Spleen (tissue), 11 donors: ENCODE measurements at regions not wholly inside any gene's neighbourhood (a gene's known extent, or its start where the extent isn't known, plus 50 kb on each side); places are given as distances from the start of the nearest gene placed in this dataset.

Source experiments
- DNase-seq: peaks from one replicate; pipeline ENCODE4 v3.0.0-alpha.2; 2020
- H3K27ac ChIP-seq, 8 donors: fragments of 200-600 bp; sonication (generic) in 7 of 8; 1 replicate in 4 of 8; 2 replicates in 4 of 8; pipeline versions ENCODE4 v1.5.0 to v1.8.0; 2016 to 2021; ENCODE audit warnings: inconsistent platforms in 4 of 8, mild to moderate bottlenecking in 4 of 8, moderate library complexity in 1 of 8
- H3K27me3 ChIP-seq, 7 donors: fragments of 200-600 bp; sonication (generic) in 6 of 7; replicated peaks in 1 of 7; 1 replicate in 4 of 7; 2 replicates in 3 of 7; pipeline versions ENCODE4 v1.5.0 to v1.8.0; 2016 to 2021; ENCODE audit warnings: inconsistent platforms in 3 of 7, mild to moderate bottlenecking in 1 of 7
- H3K36me3 ChIP-seq, 6 donors: fragments of 200-600 bp; sonication (generic) in 5 of 6; 1 replicate in 4 of 6; 2 replicates in 2 of 6; pipeline versions ENCODE4 v1.5.0 to v1.8.0; 2016 to 2021; ENCODE audit warnings: inconsistent platforms in 2 of 6
- H3K4me1 ChIP-seq, 6 donors: fragments of 200-600 bp; sonication (generic) in 5 of 6; 1 replicate in 3 of 6; 2 replicates in 3 of 6; pipeline versions ENCODE4 v1.5.0 to v1.8.0; 2016 to 2021; ENCODE audit warnings: inconsistent platforms in 3 of 6
- H3K4me3 ChIP-seq, 8 donors: fragments of 200-600 bp; sonication (generic) in 7 of 8; 1 replicate in 4 of 8; 2 replicates in 4 of 8; pipeline versions ENCODE4 v1.5.0 to v1.8.0; 2016 to 2021; ENCODE audit warnings: inconsistent platforms in 4 of 8, mild to moderate bottlenecking in 4 of 8, moderate library complexity in 2 of 8
- H3K9me3 ChIP-seq, 8 donors: fragments of 200-600 bp; sonication (generic) in 7 of 8; 1 replicate in 4 of 8; 2 replicates in 4 of 8; pipeline versions ENCODE4 v1.5.0 to v1.8.0; 2016 to 2021; ENCODE audit warnings: inconsistent platforms in 4 of 8
- POLR2A ChIP-seq, 3 donors: fragments of 450-650 bp; IDR thresholded peaks; one replicate each; pipeline ENCODE4 v1.5.1; 2017; ENCODE audit warnings: antibody characterized with exemption in 3 of 3, mild to moderate bottlenecking in 1 of 3
- POLR2AphosphoS5 ChIP-seq, 3 donors: sonication (generic); formaldehyde crosslinking; IDR thresholded peaks; one replicate each; pipeline ENCODE4 v1.5.1; 2017; ENCODE audit warnings: antibody characterized with exemption in 3 of 3
- WGBS, 5 donors: extraction: QIAGEN DNeasy Blood & Tissue Kit in 3 of 5; methylation state at CpG; one replicate each; pipeline versions ENCODE4 v1.1.5 to v1.1.7; 2013 to 2018; 5-methylcytosine and 5-hydroxymethylcytosine counted together
- intact Hi-C: fragments of 100-400 bp; cut with DNase I; formaldehyde crosslinking; loops from one replicate; pipeline ENCODE4 v1.15.0; 2023; ENCODE audit warnings: low total_unique reads
- TF ChIP-seq, protein P1 (sequence below), 11 experiments: fragments of 200-600 bp in 7 of 11; fragments of 450-650 bp in 4 of 11; sonication (generic) in 4 of 11; IDR thresholded peaks in 8 of 11; conservative IDR thresholded peaks in 3 of 11; 1 replicate in 7 of 11; 2 replicates in 4 of 11; pipeline versions ENCODE4 v1.4.0 to v1.8.0; 2016 to 2021; ENCODE audit warnings: antibody characterized with exemption in 11 of 11, inconsistent platforms in 4 of 11, mild to moderate bottlenecking in 1 of 11
- donor health status: healthy with polysubstance abuse.
- donor health status: DM: no; HTN: no; CAD: no; lungs with moderate emphysema.
- donor health status: DM: no; HTN: no; CAD: no.
- donor health status: Bipolar disorder and iron deficiency.
- donor health status: healthy.
- donor health status: DM: no; HTN: no; CAD: no.
- donor health status: DM: yes; HTN: yes; CAD: no.

DNA sequence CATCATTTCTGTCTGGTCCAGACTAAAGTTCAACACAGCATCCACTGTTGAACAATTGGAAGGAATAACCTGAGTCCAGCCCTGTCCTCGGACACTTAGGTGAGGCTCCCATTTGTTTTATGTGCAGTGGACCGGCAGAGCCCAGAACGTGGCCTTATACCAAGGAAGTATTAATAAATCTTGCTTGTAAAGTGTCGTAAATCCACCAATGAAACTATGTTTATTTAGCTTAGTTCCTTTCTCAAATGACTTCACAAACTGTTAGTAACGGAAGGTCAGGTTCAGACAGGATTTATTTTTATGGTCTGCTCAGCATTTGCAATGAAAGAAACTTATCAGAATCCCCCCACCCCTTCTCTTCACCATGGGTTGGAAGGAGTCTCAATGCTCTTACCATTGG, 149.5 kb downstream of the PCSK1 start:
- intact Hi-C loops: no loop called here
- H3K4me3 ChIP-seq: no peak overlapping the region
- no peaks in the 10 kb centered on the region for H3K27me3 ChIP-seq
- H3K4me1 ChIP-seq: no peaks in the 10 kb centered on the region
- H3K36me3 ChIP-seq: no peaks in the 10 kb centered on the region
- no peak for DNase-seq
- TF ChIP-seq POLR2AphosphoS5 (IDR thresholded peaks at IDR 0.05): no peak
- 51 to 84% (median 61%) methylated on average over 5 of the region's 5 CpGs for WGBS, 5 donors
- no peaks in the 10 kb centered on the region for H3K9me3 ChIP-seq
- no peak overlapping the region for H3K27ac ChIP-seq

DNA sequence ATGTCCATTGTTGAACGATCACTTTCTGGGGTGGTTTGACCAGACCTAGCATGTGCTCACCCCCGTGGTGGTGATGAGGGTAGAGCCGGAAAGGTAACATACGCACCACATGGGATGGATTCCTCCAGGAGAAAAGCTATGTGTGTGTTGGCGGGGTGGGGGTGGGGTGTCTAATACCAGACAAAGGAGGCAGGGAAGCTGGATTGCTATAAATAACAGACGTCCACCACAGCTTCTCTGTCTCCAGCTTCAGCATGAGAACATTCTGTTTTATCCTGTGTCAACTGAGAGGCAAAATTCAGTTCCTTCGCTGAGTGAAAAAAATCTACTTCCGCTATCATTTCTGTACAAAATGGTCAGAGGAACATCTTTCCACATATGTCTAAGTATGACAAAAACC, 151.0 kb downstream of the PCSK1 start:
- no peak overlapping the region for H3K4me3 ChIP-seq
- 87 to 94% (median 93%) methylated on average over 8 of the region's 8 CpGs for WGBS, 5 donors
- H3K27ac ChIP-seq: no peak overlapping the region

DNA sequence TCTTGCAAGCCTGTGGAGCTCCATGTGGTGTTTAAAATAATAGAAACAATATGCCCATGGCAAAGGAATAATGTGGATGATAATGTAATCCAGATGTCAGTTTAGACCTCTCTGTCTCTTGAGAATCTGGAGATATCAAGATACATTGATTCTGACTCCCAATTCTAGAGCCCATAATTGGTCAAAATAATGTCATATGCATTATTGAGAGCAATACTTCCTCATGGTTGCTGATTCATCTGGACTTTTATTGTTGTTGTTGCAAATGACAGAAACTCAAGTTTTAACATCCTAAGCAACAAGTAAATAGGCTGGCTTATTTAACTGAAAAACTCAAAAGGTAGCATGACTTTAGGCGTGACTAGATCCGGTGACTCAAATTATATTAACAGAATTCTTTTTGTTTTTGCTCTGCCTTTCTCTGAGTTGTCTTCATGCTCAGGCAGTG, 152.1 kb downstream of the PCSK1 start:
- no peak overlapping the region for H3K27ac ChIP-seq
- WGBS, 5 donors: 53 to 91% (median 75%) methylated on average over 2 of the region's 2 CpGs
- intact Hi-C loops: no loop called here

More for the DNA sequence above, 151.0 kb downstream of the PCSK1 start:
- intact Hi-C loops: no loop called here
- Histone ChIP-seq H3K9me3 (no peaks in the 10 kb centered on the region), H3K4me1 (no peaks in the 10 kb centered on the region), H3K36me3 (no peaks in the 10 kb centered on the region), H3K27me3 (no peaks in the 10 kb centered on the region)
- no peak for DNase-seq
- TF ChIP-seq POLR2A (IDR thresholded peaks at IDR 0.05) (no peak), POLR2AphosphoS5 (IDR thresholded peaks at IDR 0.05) (no peak)
- TF ChIP-seq, protein P1, sequence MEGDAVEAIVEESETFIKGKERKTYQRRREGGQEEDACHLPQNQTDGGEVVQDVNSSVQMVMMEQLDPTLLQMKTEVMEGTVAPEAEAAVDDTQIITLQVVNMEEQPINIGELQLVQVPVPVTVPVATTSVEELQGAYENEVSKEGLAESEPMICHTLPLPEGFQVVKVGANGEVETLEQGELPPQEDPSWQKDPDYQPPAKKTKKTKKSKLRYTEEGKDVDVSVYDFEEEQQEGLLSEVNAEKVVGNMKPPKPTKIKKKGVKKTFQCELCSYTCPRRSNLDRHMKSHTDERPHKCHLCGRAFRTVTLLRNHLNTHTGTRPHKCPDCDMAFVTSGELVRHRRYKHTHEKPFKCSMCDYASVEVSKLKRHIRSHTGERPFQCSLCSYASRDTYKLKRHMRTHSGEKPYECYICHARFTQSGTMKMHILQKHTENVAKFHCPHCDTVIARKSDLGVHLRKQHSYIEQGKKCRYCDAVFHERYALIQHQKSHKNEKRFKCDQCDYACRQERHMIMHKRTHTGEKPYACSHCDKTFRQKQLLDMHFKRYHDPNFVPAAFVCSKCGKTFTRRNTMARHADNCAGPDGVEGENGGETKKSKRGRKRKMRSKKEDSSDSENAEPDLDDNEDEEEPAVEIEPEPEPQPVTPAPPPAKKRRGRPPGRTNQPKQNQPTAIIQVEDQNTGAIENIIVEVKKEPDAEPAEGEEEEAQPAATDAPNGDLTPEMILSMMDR (IDR thresholded peaks at IDR 0.05 in 8 of 11, conservative IDR thresholded peaks at IDR 0.05 in 3 of 11): no peak

DNA sequence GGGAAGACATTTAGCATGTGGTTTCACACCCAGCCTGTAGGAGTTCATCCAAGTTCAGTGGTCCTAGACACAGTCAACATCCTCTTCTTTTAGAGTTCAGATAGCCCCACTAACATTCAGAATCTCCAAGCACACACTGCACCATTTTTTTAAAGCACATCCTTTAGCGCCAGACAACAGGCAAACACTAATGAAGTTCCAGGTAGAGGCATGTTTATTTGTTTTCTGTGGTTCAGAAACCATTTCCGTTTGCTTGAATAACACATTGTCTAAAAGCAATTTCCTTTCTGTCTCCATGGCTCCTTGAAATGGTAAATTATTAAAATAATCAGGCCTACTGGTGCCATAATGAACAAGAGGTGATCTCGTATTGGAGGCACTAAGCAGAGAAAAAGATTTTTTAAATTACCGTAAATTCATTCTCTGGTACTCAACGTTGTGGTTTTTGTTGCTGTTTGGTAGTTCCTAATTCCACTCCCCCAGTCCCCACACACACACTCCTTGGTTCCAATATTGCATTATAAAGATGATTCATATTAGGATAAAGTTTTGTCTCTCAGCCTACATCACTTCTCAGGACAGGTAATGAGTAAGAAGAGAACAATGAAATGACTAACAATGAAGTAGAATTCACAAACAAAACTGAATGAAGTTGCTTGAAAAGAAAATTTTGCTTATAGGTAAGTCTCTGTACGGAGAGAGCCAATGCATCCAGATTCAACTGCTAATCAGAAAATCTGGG, 153.1 kb downstream of the PCSK1 start:
- intact Hi-C loops: no loop called here
- Histone ChIP-seq H3K9me3 (no peaks in the 10 kb centered on the region), H3K4me1 (no peaks in the 10 kb centered on the region), H3K27me3 (no peaks in the 10 kb centered on the region), H3K4me3 (no peak overlapping the region), H3K27ac (no peak overlapping the region), H3K36me3 (no peaks in the 10 kb centered on the region)
- no peak for DNase-seq
- 63 to 79% (median 72%) methylated on average over 6 of the region's 6 CpGs for WGBS, 5 donors
- TF ChIP-seq POLR2A (IDR thresholded peaks at IDR 0.05): no peak
- no peak for TF ChIP-seq POLR2AphosphoS5 (IDR thresholded peaks at IDR 0.05)
- TF ChIP-seq, protein P1 (IDR thresholded peaks at IDR 0.05 in 8 of 11, conservative IDR thresholded peaks at IDR 0.05 in 3 of 11): no peak

More for the DNA sequence above, 152.1 kb downstream of the PCSK1 start:
- H3K4me1 ChIP-seq: no peaks in the 10 kb centered on the region
- H3K27me3 ChIP-seq: no peaks in the 10 kb centered on the region
- DNase-seq: no peak
- H3K4me3 ChIP-seq: no peak overlapping the region
- no peaks in the 10 kb centered on the region for H3K36me3 ChIP-seq
- TF ChIP-seq POLR2A (IDR thresholded peaks at IDR 0.05) (no peak), POLR2AphosphoS5 (IDR thresholded peaks at IDR 0.05) (no peak)
- TF ChIP-seq, protein P1 (IDR thresholded peaks at IDR 0.05 in 8 of 11, conservative IDR thresholded peaks at IDR 0.05 in 3 of 11): no peak
- no peaks in the 10 kb centered on the region for H3K9me3 ChIP-seq
